ENCODE measurements at regions not wholly inside any gene's neighbourhood (a gene's known extent, or its start where the extent isn't known, plus 50 kb on each side); places are given as distances from the start of the nearest gene placed in this dataset.

DNA sequence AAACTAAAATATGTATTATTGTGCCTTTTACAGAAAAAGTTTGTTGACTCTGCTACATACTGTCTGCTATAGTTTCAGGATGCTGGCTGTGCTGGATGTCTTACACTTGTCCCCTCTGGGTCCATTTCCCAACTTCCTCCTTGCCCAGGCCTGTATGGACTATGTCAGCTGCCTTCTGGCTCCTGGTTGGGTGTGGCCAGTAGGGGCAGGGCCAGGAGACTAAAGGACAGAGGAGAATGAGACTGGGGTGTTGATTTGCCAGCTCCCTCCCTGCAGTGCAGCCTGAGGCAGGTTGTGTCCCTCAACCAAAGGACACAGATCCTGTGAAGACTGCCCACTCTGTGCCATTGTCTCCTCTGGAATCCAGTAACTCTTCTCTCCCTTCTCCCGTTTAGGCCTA is 90.6 kb upstream of the UBE2E2 start:
- no peak for DNase-seq (ENCODE audit: low read depth, low spot score)

GRCh38 chr3:23113455-23114171 is 89.5 kb upstream of the UBE2E2 start:
- H3K4me1 ChIP-seq (ENCODE audit: control insufficient read depth, insufficient read depth, low read length): peaks cover 1% of the 10 kb centered on the region; the same call in 1 of the 2 replicates
- no peak for DNase-seq (ENCODE audit: low read depth, low spot score)
- no peaks in the 10 kb centered on the region for H3K9me3 ChIP-seq (ENCODE audit: control insufficient read depth, insufficient read depth, low read length)
- WGBS (ENCODE audit: insufficient coverage, insufficient read length): no CpG with 5 or more reads among the region's 9 CpGs
- H3K27ac ChIP-seq (ENCODE audit: low read length): no peak overlapping the region
- H3K4me3 ChIP-seq (ENCODE audit: low read length): no peak overlapping the region
- no peaks in the 10 kb centered on the region for H3K27me3 ChIP-seq (ENCODE audit: control insufficient read depth, insufficient read depth, low read length)
- no peaks in the 10 kb centered on the region for H3K36me3 ChIP-seq (ENCODE audit: control insufficient read depth, insufficient read depth, low read length)

More for the DNA sequence above, 90.6 kb upstream of the UBE2E2 start:
- no CpG with 5 or more reads among the region's 1 CpG for WGBS (ENCODE audit: insufficient coverage, insufficient read length)
- Histone ChIP-seq H3K4me3 (ENCODE audit: low read length) (no peak overlapping the region), H3K9me3 (ENCODE audit: control insufficient read depth, insufficient read depth, low read length) (no peaks in the 10 kb centered on the region), H3K4me1 (ENCODE audit: control insufficient read depth, insufficient read depth, low read length) (peaks cover 1% of the 10 kb centered on the region; the same call in 1 of the 2 replicates), H3K27me3 (ENCODE audit: control insufficient read depth, insufficient read depth, low read length) (no peaks in the 10 kb centered on the region), H3K36me3 (ENCODE audit: control insufficient read depth, insufficient read depth, low read length) (no peaks in the 10 kb centered on the region), H3K27ac (ENCODE audit: low read length) (no peak overlapping the region)

- H3K27ac ChIP-seq (ENCODE audit: low read length): no peak overlapping the region
- no CpG with 5 or more reads among the region's 2 CpGs for WGBS (ENCODE audit: insufficient coverage, insufficient read length)
- peaks cover 1% of the 10 kb centered on the region; the same call in 1 of the 2 replicates for H3K4me1 ChIP-seq (ENCODE audit: control insufficient read depth, insufficient read depth, low read length)
- H3K27me3 ChIP-seq (ENCODE audit: control insufficient read depth, insufficient read depth, low read length): no peaks in the 10 kb centered on the region
- no peaks in the 10 kb centered on the region for H3K36me3 ChIP-seq (ENCODE audit: control insufficient read depth, insufficient read depth, low read length)
- no peak for DNase-seq (ENCODE audit: low read depth, low spot score)
- no peak overlapping the region for H3K4me3 ChIP-seq (ENCODE audit: low read length)
- no peaks in the 10 kb centered on the region for H3K9me3 ChIP-seq (ENCODE audit: control insufficient read depth, insufficient read depth, low read length)
These were observed 88.7 kb upstream of the UBE2E2 start for GRCh38 chr3:23114432-23114831.

DNA sequence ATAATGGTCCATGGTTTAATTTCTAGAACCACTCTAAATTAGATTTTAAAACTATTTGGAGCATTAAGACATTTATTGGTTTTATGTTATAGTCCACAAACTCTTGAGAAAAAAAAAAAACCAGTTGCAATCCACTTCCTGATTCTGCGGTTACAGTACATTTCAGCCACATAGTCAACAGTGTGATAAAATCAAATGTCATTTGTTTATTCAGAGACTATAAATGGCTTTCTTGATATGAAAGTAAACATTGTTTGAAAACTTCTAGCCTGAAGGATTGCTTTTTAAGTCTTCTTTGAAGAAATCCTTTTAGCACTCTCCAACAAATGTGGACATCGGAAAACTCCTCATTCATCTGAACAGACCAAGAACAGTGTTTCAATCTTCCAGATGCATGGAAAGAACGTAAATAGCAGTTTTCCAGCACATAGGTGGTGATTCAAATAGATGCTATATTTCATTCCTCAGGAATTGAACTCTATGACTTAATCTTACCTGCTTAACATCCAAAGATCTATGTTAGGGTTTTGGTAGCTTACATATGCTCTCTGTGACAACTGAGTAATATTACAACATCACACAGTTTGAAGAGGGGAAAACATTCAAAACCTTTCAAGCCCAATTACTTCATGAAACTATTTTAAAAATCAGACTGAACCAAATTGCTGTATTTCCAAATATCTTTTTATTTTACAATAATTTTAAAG is 87.8 kb upstream of the UBE2E2 start:
- no CpG with 5 or more reads among the region's 3 CpGs for WGBS (ENCODE audit: insufficient coverage, insufficient read length)
- peaks cover 1% of the 10 kb centered on the region; the same call in 1 of the 2 replicates for H3K4me1 ChIP-seq (ENCODE audit: control insufficient read depth, insufficient read depth, low read length)
- H3K36me3 ChIP-seq (ENCODE audit: control insufficient read depth, insufficient read depth, low read length): no peaks in the 10 kb centered on the region
- no peak for DNase-seq (ENCODE audit: low read depth, low spot score)
- no peaks in the 10 kb centered on the region for H3K9me3 ChIP-seq (ENCODE audit: control insufficient read depth, insufficient read depth, low read length)
- H3K4me3 ChIP-seq (ENCODE audit: low read length): no peak overlapping the region
- H3K27me3 ChIP-seq (ENCODE audit: control insufficient read depth, insufficient read depth, low read length): no peaks in the 10 kb centered on the region
- no peak overlapping the region for H3K27ac ChIP-seq (ENCODE audit: low read length)

DNA sequence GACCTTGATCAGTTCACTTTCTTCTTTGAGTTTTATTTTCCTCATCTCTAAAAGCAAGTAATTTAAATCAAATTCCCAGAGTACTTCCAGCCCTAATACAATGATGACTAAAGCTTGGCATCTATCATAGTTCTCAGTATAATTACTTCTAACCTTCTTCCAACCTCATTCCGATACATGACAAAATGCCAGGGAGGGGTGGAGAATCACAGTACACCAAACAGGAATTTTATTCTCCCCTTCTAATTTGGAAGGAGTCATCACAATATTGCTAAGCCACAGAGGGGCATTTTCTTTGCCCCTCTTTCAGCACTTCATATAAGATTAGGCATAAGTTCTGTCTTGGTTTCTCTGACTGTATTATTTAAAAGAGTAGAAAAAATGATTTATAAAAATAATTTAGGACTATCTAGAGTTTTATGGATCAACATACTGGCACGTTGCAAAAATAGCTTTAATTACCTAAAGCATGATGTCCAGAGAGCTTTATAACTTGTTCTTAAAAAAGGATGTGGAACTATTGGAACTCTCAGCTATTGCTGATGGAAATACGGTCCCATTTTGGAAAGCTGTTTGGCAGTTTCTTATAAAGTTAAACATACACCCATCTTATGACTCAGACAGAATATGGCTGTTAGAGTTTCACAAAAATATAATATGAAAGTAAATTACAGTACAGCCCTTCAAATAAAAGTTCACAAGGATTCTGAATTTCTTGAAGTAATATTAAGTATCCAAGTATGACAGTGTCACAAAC is 86.9 kb upstream of the UBE2E2 start:
- Histone ChIP-seq H3K27me3 (ENCODE audit: control insufficient read depth, insufficient read depth, low read length) (no peaks in the 10 kb centered on the region), H3K36me3 (ENCODE audit: control insufficient read depth, insufficient read depth, low read length) (no peaks in the 10 kb centered on the region), H3K9me3 (ENCODE audit: control insufficient read depth, insufficient read depth, low read length) (no peaks in the 10 kb centered on the region), H3K4me1 (ENCODE audit: control insufficient read depth, insufficient read depth, low read length) (peaks cover 1% of the 10 kb centered on the region; the same call in 1 of the 2 replicates), H3K4me3 (ENCODE audit: low read length) (no peak overlapping the region), H3K27ac (ENCODE audit: low read length) (no peak overlapping the region)
- WGBS (ENCODE audit: insufficient coverage, insufficient read length): no CpG with 5 or more reads among the region's 3 CpGs
- no peak for DNase-seq (ENCODE audit: low read depth, low spot score)

DNA sequence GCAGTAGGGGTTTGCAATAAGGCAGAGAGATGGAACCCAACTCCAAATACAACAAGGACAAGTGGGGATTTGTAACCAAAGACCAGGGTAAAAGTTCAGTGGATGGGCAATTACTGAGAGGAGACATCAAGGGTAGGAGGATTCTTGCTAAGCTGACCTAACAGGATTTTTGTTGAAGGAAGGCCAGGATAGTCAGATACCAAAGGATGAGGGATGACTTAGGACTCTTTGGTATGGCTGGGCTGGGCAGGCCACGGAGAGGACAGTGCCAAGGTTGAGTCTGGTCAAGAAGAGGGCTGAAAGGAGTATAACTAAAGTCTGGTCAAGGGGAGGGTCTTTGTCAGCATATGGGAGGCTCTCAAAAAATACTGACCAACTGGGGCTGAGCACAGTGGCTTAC is 85.3 kb upstream of the UBE2E2 start:
- WGBS (ENCODE audit: insufficient coverage, insufficient read length): no CpG with 5 or more reads among the region's 1 CpG
- Histone ChIP-seq H3K27ac (ENCODE audit: low read length) (no peak overlapping the region), H3K4me3 (ENCODE audit: low read length) (no peak overlapping the region), H3K27me3 (ENCODE audit: control insufficient read depth, insufficient read depth, low read length) (no peaks in the 10 kb centered on the region), H3K4me1 (ENCODE audit: control insufficient read depth, insufficient read depth, low read length) (peaks cover 1% of the 10 kb centered on the region; the same call in 1 of the 2 replicates), H3K36me3 (ENCODE audit: control insufficient read depth, insufficient read depth, low read length) (no peaks in the 10 kb centered on the region), H3K9me3 (ENCODE audit: control insufficient read depth, insufficient read depth, low read length) (no peaks in the 10 kb centered on the region)
- DNase-seq (ENCODE audit: low read depth, low spot score): no peak

- Histone ChIP-seq H3K27me3 (ENCODE audit: control insufficient read depth, insufficient read depth, low read length) (no peaks in the 10 kb centered on the region), H3K4me3 (ENCODE audit: low read length) (no peak overlapping the region), H3K27ac (ENCODE audit: low read length) (no peak overlapping the region), H3K4me1 (ENCODE audit: control insufficient read depth, insufficient read depth, low read length) (no peaks in the 10 kb centered on the region), H3K9me3 (ENCODE audit: control insufficient read depth, insufficient read depth, low read length) (no peaks in the 10 kb centered on the region), H3K36me3 (ENCODE audit: control insufficient read depth, insufficient read depth, low read length) (no peaks in the 10 kb centered on the region)
- DNase-seq (ENCODE audit: low read depth, low spot score): no peak
- 100% methylated on average over 1 of the region's 3 CpGs for WGBS (ENCODE audit: insufficient coverage, insufficient read length)
These were observed 75.9 kb upstream of the UBE2E2 start for GRCh38 chr3:23127196-23127595.

DNA sequence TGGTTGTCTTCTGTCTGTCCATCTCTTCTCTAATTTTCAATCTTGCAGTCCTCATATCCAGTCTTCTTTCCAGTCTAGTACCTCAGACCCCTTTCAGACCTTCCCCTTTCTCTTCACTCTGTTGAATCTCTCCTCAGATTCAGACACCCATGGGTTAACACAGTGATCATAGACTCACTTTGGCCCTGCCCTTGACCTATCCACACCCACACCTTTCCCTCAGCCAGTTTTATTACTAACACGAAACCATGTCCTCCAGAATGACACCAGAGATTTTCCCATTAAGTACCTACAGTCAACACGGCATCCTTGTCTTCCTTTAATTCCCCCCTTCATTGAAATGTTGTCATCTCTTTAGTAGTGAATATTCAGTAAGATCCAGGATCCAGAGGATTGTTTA is 74.5 kb upstream of the UBE2E2 start:
- Histone ChIP-seq H3K27me3 (ENCODE audit: control insufficient read depth, insufficient read depth, low read length) (no peaks in the 10 kb centered on the region), H3K9me3 (ENCODE audit: control insufficient read depth, insufficient read depth, low read length) (no peaks in the 10 kb centered on the region), H3K4me3 (ENCODE audit: low read length) (no peak overlapping the region), H3K36me3 (ENCODE audit: control insufficient read depth, insufficient read depth, low read length) (no peaks in the 10 kb centered on the region), H3K27ac (ENCODE audit: low read length) (no peak overlapping the region), H3K4me1 (ENCODE audit: control insufficient read depth, insufficient read depth, low read length) (no peaks in the 10 kb centered on the region)
- no CpG with 5 or more reads among the region's 2 CpGs for WGBS (ENCODE audit: insufficient coverage, insufficient read length)
- DNase-seq (ENCODE audit: low read depth, low spot score): no peak

- WGBS (ENCODE audit: insufficient coverage, insufficient read length): no CpG with 5 or more reads among the region's 4 CpGs
- H3K4me1 ChIP-seq (ENCODE audit: control insufficient read depth, insufficient read depth, low read length): no peaks in the 10 kb centered on the region
These were observed 74.0 kb upstream of the UBE2E2 start for GRCh38 chr3:23129117-23129516.

GRCh38 chr3:23129817-23130216 is 73.3 kb upstream of the UBE2E2 start:
- Histone ChIP-seq H3K9me3 (ENCODE audit: control insufficient read depth, insufficient read depth, low read length) (no peaks in the 10 kb centered on the region), H3K27me3 (ENCODE audit: control insufficient read depth, insufficient read depth, low read length) (no peaks in the 10 kb centered on the region), H3K4me3 (ENCODE audit: low read length) (no peak overlapping the region), H3K36me3 (ENCODE audit: control insufficient read depth, insufficient read depth, low read length) (no peaks in the 10 kb centered on the region), H3K27ac (ENCODE audit: low read length) (no peak overlapping the region), H3K4me1 (ENCODE audit: control insufficient read depth, insufficient read depth, low read length) (no peaks in the 10 kb centered on the region)
- DNase-seq (ENCODE audit: low read depth, low spot score): no peak
- no CpG with 5 or more reads among the region's 3 CpGs for WGBS (ENCODE audit: insufficient coverage, insufficient read length)

More at GRCh38 chr3:23129117-23129516, 74.0 kb upstream of the UBE2E2 start:
- Histone ChIP-seq H3K36me3 (ENCODE audit: control insufficient read depth, insufficient read depth, low read length) (no peaks in the 10 kb centered on the region), H3K9me3 (ENCODE audit: control insufficient read depth, insufficient read depth, low read length) (no peaks in the 10 kb centered on the region), H3K4me3 (ENCODE audit: low read length) (no peak overlapping the region), H3K27ac (ENCODE audit: low read length) (no peak overlapping the region), H3K27me3 (ENCODE audit: control insufficient read depth, insufficient read depth, low read length) (no peaks in the 10 kb centered on the region)
- no peak for DNase-seq (ENCODE audit: low read depth, low spot score)
